ENCODE measurements at regions not wholly inside any gene's neighbourhood (a gene's known extent, or its start where the extent isn't known, plus 50 kb on each side); places are given as distances from the start of the nearest gene placed in this dataset.
"Not testable (repeated sequence)": the region's sequence is repeated elsewhere in the genome, so short reads cannot be mapped to it uniquely, and the experiment has no call there.

DNA sequence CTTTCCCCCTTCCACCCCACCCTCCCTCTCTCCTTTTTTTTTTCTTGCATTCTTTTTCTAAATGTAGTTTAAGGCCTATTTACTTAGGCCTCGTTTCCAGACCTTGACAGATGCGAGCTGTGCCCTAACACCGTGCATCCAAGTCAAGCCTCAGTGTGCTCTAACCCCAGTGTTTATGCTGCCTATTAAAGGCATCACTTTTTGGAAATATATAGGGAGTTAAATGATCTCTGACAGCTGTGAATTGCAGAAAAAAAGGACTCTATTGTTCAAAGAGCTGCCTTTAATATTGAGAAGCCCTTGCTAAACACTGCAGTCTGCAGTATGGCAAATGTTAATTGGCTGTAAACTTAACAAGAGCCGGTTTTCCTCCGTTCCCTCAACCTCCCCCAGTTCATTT lies 270.4 kb upstream of the TUT7 start:
- no peak for DNase-seq (ENCODE audit: low read depth in 1 of 2, low spot score in 2 of 2)

DNA sequence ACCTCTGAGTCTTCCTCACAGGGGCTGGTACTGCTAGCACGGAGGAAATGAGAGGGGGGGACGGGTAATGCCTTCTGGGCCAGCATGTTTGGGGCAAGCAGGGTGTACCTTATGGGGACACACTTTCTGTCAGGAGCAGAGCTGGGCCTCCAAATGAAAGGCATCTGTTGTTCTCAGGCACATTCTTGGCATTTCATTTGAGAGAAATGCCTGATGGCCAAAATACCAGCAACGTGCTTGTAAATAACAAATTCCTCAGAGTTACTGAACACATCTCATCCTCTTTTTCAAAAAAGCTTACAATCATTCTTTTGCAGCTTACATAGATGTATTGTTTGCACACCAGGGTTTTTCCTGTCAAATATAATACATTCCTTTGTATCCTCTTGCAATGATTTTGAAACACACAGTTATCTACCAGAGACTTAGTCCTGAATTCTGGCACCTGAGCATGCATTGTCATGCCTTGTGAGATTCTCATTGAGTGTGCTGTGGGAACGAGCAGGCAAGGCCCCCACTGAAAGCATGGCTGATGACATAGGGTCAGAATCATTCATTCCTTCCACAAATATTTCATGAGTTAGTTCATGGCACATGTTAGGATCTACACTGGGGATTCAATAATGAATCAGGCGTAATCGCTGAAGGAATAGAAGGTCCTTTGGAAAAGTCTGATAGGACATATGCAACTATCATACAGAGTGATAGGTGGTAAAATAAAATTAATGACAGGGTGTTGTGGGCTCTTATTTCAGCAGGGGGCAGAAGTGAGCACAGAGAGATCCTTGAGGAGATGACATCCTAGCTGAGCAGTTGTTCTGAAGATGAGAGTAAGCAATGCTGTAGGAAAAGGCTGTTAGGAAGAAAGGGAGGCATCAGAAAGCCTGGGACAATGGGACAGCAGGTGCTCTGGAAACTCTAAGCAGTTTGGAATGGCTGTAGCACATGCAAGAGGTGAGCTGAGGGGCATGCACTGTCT lies 260.9 kb upstream of the TUT7 start:
- H3K4me3 ChIP-seq: no peak overlapping the region
- peak; percentile 41 to 53 for DNase-seq (ENCODE audit: low read depth in 1 of 2, low spot score in 2 of 2)
- peak overlapping the region; percentile 50 for H3K27ac ChIP-seq
- peaks cover 13% of the 10 kb centered on the region for H3K4me1 ChIP-seq (replicated peaks)
- H3K9me3 ChIP-seq (replicated peaks): no peaks in the 10 kb centered on the region
- H3K27me3 ChIP-seq (replicated peaks): no peaks in the 10 kb centered on the region
- no peaks in the 10 kb centered on the region for H3K36me3 ChIP-seq

More for the DNA sequence above, 270.4 kb upstream of the TUT7 start:
- Histone ChIP-seq H3K27me3 (replicated peaks) (no peaks in the 10 kb centered on the region), H3K4me1 (replicated peaks) (no peaks in the 10 kb centered on the region), H3K4me3 (no peak overlapping the region), H3K9me3 (replicated peaks) (no peaks in the 10 kb centered on the region), H3K36me3 (no peaks in the 10 kb centered on the region), H3K27ac (no peak overlapping the region)

DNA sequence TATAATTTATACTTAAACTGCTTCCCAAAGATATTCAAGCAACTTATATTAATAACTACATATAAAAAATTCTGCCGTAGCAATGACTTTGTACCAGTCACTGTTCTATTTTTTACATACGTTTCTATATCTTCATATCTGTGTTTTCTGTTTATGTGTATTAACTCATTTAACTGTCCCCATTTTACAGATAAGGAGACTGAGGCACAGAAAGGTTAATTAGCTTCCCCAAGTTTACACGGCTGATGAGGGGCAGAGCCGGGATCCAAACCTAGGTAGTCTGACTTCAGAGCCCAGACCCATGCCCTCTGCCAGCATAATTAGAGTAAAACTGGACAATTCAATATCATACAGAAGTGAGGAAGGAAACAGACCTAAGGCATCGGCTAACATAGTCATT lies 259.7 kb upstream of the TUT7 start:
- no peak overlapping the region for H3K27ac ChIP-seq
- no peaks in the 10 kb centered on the region for H3K27me3 ChIP-seq (replicated peaks)
- DNase-seq (ENCODE audit: low read depth in 1 of 2, low spot score in 2 of 2): no peak
- H3K4me3 ChIP-seq: no peak overlapping the region
- no peaks in the 10 kb centered on the region for H3K9me3 ChIP-seq (replicated peaks)
- peaks cover 13% of the 10 kb centered on the region for H3K4me1 ChIP-seq (replicated peaks)
- no peaks in the 10 kb centered on the region for H3K36me3 ChIP-seq

DNA sequence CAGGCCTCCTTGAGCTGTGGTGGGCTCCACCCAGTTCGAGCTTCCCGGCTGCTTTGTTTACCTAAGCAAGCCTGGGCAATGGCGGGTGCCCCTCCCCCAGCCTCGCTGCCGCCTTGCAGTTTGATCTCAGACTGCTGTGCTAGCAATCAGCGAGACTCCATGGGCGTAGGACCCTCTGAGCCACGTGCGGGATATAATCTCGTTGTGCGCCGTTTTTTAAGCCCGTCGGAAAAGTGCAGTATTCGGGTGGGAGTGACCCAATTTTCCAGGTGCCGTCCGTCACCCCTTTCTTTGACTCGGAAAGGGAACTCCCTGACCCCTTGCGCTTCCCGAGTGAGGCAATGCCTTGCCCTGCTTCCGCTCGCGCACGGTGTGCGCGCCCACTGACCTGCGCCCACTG lies 257.3 kb upstream of the TUT7 start:
- H3K9me3 ChIP-seq (replicated peaks); H3K27me3 ChIP-seq (replicated peaks); DNase-seq (ENCODE audit: low read depth in 1 of 2, low spot score in 2 of 2); H3K36me3 ChIP-seq; H3K4me3 ChIP-seq; H3K27ac ChIP-seq: not testable (repeated sequence)
- H3K4me1 ChIP-seq (replicated peaks): peaks cover 13% of the 10 kb centered on the region

DNA sequence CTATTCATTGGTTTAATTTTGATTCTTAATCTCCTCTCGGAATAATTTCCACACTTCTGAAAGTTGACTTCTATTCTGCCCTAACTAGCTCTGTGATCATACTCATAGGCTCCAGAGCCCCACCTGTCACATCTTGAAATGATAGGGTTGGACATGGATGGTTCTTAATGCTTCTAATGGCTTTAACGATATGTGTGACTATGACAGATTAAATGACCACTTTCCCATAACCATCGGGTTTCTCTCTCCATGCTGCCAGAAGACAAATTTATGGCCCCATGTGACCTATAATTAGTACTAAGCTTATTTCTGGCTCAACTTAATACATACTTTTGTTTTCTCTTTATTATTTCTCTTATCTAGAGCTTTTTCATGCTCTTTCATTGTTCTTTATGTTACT lies 251.1 kb upstream of the TUT7 start:
- no peak overlapping the region for H3K4me3 ChIP-seq
- H3K9me3 ChIP-seq (replicated peaks): no peaks in the 10 kb centered on the region
- peaks cover 18% of the 10 kb centered on the region for H3K4me1 ChIP-seq (replicated peaks)
- DNase-seq (ENCODE audit: low read depth in 1 of 2, low spot score in 2 of 2): no peak
- H3K27ac ChIP-seq: no peak overlapping the region
- H3K27me3 ChIP-seq (replicated peaks): no peaks in the 10 kb centered on the region
- H3K36me3 ChIP-seq: no peaks in the 10 kb centered on the region

DNA sequence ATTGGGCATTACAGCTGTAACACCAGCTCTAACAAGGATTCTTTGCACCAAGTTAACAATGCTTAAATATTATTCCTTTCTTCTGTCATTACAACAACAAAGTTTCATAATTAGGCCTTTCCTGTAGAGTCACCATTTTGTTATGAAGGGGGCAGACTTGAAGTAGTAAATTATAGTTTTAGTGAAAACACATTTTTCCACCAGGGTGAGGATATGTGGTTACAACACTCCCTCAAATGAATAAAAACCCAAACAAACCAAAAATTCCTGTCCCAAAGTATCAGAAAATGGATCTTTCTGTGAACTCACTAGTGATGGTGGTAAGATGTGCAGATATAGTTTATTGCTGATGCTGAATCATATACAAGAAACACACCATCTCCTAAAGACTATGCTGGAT lies 250.5 kb upstream of the TUT7 start:
- Histone ChIP-seq H3K27ac (no peak overlapping the region), H3K27me3 (replicated peaks) (no peaks in the 10 kb centered on the region)

DNA sequence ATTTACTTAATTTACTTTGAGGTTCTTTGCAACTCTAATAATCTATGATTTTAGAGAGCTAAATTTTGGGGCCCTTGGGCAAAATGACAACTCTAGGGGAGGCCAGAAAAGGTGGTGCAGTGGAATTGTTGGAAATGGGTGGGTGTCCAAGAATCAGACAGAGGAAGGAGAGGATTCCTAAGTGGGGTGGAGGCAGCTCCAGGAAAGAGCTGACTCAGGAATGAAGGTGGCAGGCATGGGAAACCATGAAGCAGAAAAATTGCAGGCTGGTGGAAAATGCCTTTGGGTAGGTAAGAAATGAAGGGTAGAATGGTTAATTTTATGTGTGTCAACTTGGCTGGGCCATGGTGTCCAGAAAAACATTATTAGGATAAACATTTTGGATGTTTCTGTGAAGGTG lies 248.5 kb upstream of the TUT7 start:
- DNase-seq (ENCODE audit: low read depth in 1 of 2, low spot score in 2 of 2): no peak
- Histone ChIP-seq H3K36me3 (no peaks in the 10 kb centered on the region), H3K27me3 (replicated peaks) (no peaks in the 10 kb centered on the region), H3K27ac (no peak overlapping the region), H3K4me3 (no peak overlapping the region), H3K4me1 (replicated peaks) (peaks cover 39% of the 10 kb centered on the region), H3K9me3 (replicated peaks) (no peaks in the 10 kb centered on the region)

More for the DNA sequence above, 250.5 kb upstream of the TUT7 start:
- peaks cover 22% of the 10 kb centered on the region for H3K4me1 ChIP-seq (replicated peaks)
- DNase-seq (ENCODE audit: low read depth in 1 of 2, low spot score in 2 of 2): peak in 1 of 2 experiments; percentile 23
- H3K9me3 ChIP-seq (replicated peaks): no peaks in the 10 kb centered on the region
- H3K36me3 ChIP-seq: no peaks in the 10 kb centered on the region
- no peak overlapping the region for H3K4me3 ChIP-seq

DNA sequence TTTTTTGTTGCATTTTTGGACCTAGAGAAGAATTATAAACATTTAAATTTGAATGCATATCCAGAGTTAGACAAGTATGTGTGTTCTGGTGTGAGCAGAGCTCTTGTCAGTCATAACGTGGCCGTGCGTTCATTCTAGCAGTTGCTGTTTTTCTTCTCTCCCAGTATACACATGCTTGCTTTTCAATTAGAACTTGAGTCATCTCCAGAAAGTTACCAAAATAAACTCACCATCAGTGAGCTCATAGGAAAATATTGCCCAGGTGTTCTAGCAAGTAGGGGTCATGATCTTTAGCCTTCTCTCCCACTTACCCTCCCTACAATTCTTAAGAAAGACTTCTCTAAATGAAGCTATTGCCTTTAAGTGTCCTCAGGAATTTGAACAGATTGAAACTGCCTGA lies 247.5 kb upstream of the TUT7 start:
- Histone ChIP-seq H3K27ac (no peak overlapping the region), H3K36me3 (no peaks in the 10 kb centered on the region), H3K9me3 (replicated peaks) (no peaks in the 10 kb centered on the region), H3K4me1 (replicated peaks) (peaks cover 39% of the 10 kb centered on the region), H3K27me3 (replicated peaks) (no peaks in the 10 kb centered on the region), H3K4me3 (no peak overlapping the region)
- DNase-seq (ENCODE audit: low read depth in 1 of 2, low spot score in 2 of 2): no peak

DNA sequence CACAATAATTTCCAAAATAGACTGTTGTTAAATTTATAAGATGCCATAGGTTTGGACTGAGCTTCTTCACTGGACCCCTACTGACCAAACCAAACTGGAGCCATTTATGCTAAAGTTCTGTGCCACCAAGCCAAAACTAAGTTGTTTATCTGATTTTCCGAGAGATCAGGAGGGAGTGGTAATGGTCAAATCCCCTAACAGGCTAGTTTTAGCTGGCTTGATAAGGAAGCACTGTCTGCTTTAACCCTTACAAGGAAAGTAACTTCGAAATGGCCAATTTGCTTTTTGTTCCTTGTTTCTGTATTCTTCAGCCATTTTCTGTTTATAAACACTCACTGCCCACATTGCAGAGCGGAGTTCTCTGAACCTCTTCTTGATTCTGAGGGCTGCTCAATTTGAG lies 246.8 kb upstream of the TUT7 start:
- no peaks in the 10 kb centered on the region for H3K27me3 ChIP-seq (replicated peaks)
- DNase-seq (ENCODE audit: low read depth in 1 of 2, low spot score in 2 of 2): no peak
- no peaks in the 10 kb centered on the region for H3K36me3 ChIP-seq
- H3K4me3 ChIP-seq: no peak overlapping the region
- peaks cover 39% of the 10 kb centered on the region for H3K4me1 ChIP-seq (replicated peaks)
- no peak overlapping the region for H3K27ac ChIP-seq
- H3K9me3 ChIP-seq (replicated peaks): no peaks in the 10 kb centered on the region

DNA sequence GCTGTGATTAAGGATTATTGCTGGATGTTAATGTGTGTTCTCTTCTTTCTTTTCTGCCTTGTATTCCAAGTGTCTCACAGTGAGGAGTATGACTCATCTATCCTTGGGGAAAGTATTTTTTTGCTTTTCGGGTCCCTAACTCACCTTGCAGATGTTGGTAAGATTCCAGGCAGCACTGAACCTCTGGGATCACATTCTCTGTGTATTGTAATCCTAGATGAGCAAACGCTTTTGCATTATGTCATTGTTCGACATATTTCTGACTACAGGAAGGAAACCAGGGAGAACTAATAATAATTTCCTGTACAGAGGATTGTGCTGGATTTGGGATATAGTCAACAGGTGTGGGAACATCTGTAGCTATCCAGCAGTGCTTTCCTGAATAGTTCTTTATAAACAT lies 246.1 kb upstream of the TUT7 start:
- Histone ChIP-seq H3K4me1 (replicated peaks) (peaks cover 39% of the 10 kb centered on the region), H3K36me3 (no peaks in the 10 kb centered on the region), H3K27ac (no peak overlapping the region), H3K27me3 (replicated peaks) (no peaks in the 10 kb centered on the region), H3K9me3 (replicated peaks) (no peaks in the 10 kb centered on the region), H3K4me3 (no peak overlapping the region)
- no peak for DNase-seq (ENCODE audit: low read depth in 1 of 2, low spot score in 2 of 2)

DNA sequence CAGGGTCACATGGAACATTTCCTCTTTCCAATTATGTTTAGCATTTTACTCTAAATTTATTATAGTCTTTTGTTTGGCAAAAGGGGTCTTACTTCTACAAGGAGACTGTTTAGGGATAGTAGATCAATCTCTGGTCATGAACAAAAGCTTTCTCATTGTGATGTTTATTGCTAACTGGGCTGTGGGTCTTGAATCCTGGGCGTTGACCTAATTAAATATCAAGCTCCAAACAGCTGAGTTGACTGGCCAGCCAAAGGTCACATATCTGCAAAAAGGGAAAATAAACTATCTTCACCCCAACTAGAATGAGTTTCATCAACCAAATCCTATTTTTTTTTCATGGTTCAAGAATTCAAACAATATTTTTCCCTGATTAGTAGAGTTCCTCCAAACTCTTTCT lies 245.4 kb upstream of the TUT7 start:
- Histone ChIP-seq H3K4me3 (no peak overlapping the region), H3K9me3 (replicated peaks) (no peaks in the 10 kb centered on the region), H3K36me3 (no peaks in the 10 kb centered on the region), H3K4me1 (replicated peaks) (peaks cover 36% of the 10 kb centered on the region), H3K27me3 (replicated peaks) (no peaks in the 10 kb centered on the region), H3K27ac (no peak overlapping the region)
- no peak for DNase-seq (ENCODE audit: low read depth in 1 of 2, low spot score in 2 of 2)

DNA sequence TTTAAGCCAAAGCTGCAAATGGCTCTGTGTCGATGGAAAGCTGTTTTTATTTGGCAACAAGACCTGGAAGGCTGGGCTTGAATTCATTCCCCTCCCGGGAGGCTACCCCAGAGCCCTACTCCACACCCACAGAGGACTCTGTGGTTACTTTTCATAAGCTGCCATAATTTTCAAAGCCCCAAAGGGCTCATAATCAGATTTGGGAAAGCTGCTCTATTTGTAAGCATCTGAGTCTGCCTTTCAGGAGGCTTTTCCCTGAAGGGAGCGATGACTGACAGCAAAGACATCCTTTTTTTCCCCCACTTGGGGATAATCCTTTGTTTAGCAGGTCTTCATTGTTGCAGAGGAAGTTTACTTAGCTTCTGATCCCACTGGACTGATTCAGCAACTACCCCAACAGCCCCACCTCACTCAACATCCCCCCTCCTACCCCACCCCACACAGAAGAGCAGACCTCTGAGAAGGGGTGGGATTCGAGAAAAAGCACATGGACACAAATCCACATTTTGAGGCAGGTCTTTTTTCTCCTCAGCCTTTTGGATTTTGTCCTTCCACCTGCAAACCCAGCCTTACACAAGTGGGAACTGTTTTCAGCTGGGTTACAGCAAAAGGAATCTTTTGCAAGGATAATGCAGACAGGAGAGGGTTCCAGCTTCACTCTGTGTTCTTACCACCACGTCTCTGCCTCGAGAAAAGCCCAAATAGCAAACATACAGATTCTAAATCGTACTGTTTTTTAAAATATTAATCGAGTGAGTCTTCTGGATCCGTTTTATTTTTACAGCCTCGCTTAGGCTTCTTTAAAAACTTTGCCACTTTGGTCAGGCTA lies 244.4 kb upstream of the TUT7 start:
- Histone ChIP-seq H3K27me3 (replicated peaks) (no peaks in the 10 kb centered on the region), H3K36me3 (no peaks in the 10 kb centered on the region), H3K9me3 (replicated peaks) (no peaks in the 10 kb centered on the region), H3K4me3 (no peak overlapping the region), H3K27ac (no peak overlapping the region), H3K4me1 (replicated peaks) (peaks cover 33% of the 10 kb centered on the region)
- DNase-seq (ENCODE audit: low read depth in 1 of 2, low spot score in 2 of 2): peak in 1 of 2 experiments; percentile 40

DNA sequence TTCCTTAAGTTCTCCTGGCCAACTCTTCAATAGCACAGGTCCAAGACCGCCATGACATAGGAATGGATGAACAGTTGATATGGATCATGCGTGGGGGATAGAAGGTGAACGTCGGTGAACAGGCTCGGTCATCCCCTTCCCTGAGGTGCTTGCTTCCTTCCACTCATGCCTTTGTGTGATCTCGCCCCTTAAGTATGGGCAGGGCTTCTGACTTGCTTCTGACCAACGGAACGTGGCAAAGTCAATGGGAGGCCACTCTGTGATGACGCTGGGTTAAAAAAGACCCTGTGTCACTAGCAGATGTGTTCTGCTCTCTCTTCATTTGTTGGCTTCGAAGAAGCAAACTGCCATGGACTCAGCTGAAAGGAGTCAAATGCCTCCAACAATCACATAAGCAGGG lies 240.5 kb upstream of the TUT7 start:
- H3K36me3 ChIP-seq: no peaks in the 10 kb centered on the region
- no peaks in the 10 kb centered on the region for H3K27me3 ChIP-seq (replicated peaks)
- H3K9me3 ChIP-seq (replicated peaks): no peaks in the 10 kb centered on the region
- no peak overlapping the region for H3K4me3 ChIP-seq
- DNase-seq (ENCODE audit: low read depth in 1 of 2, low spot score in 2 of 2): no peak
- H3K27ac ChIP-seq: no peak overlapping the region
- H3K4me1 ChIP-seq (replicated peaks): peaks cover 17% of the 10 kb centered on the region

DNA sequence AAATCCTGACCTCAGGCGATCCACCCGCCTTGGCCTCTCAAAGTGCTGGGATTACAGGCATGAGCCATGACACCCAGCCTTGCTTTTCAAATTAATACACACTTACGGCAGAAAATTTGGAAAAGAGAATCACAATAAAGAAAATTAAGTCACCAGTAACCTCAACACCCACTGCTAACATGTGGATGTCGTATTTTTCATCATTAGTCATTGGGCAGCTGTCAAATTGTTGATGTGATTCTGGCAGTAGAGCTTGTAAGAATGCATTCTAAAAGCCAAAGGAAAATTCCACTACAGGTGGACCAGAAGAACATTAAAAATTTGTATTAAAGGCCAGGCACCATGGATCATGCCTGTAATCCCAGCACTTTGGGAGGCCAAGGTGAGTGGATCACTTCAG lies 237.3 kb upstream of the TUT7 start:
- Histone ChIP-seq H3K9me3 (replicated peaks) (no peaks in the 10 kb centered on the region), H3K36me3 (no peaks in the 10 kb centered on the region), H3K27ac (no peak overlapping the region), H3K4me1 (replicated peaks) (no peaks in the 10 kb centered on the region), H3K4me3 (no peak overlapping the region), H3K27me3 (replicated peaks) (no peaks in the 10 kb centered on the region)
- DNase-seq (ENCODE audit: low read depth in 1 of 2, low spot score in 2 of 2): no peak
